Glomerular visceral epithelial cell (primary cell): ENCODE measurements at regions not wholly inside any gene's neighbourhood (a gene's known extent, or its start where the extent isn't known, plus 50 kb on each side); places are given as distances from the start of the nearest gene placed in this dataset.

Experiments used
- DNase-seq: peaks from one replicate; pipeline ENCODE4 v3.0.0-alpha.2; 2016; ENCODE audit errors: extremely low spot score

DNA sequence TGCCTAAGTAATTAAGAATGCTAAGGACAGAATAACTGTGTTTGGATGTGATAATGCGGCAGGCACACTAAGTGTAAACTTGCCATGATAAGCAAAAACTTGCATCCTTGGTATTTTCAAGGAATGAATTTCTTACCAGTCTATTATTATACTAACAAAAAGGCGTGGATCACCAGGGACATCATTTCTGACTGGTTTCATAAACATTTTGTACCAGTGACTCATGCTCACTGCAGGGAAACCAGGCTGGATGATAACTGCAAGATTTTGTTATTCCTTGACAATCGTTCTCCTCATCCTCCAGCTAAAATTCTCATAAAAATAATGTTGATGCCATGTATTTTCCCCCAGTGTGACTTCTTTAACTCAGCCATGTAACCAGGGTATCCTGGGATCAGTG lies 289.5 kb downstream of the CDCA7 start:
- peak; percentile 12 for DNase-seq

DNA sequence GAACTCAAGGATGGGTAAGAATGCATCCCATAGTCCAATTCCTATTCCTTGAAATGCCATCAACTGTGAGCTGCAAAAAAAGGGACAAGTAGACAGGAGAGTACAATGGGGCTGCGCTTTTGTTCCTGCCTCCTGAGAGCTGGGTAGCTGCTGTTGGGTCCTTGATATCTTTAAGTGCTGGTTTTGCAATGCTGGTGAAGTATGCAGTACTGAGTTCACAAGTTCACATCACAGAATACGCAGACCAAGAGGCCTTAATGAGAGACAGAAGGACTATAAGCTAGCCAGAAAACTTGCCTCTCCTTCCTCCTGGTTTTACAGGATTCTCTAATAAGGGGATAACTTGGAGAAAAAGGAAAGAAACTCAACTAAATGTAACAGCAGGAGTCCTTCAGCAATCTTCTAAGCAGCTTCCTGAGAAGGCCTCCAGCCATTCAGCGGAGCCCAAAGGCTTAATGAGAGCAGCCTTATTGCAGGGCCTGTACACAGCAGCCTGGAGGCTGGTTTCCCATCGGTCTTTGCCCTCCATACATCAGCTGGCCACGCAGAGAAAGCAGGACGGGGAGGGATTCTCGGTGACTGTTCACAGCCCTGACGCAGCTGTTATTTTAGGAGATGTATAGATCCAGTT lies 293.1 kb downstream of the CDCA7 start:
- no peak for DNase-seq

DNA sequence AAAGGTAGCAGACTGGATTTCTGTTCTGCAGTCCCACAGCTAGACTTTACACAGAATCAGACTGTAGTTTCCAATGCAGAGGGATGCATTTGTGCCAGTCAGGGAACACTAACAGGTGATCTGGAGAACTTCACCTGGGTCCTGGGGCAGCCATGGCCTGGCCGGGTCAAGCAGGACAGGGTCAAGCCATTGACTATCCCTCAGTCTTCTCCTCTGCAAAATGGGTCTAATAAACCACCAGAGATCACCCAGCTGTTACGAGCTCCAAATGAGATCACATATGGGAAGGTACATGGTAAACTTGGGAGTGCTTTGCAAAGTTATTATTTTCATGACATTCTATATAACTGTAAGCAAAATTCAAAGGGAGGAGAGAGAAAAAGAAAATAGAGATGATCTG lies 294.1 kb downstream of the CDCA7 start:
- DNase-seq: no peak

- DNase-seq: no peak
These were observed 295.0 kb downstream of the CDCA7 start for GRCh38 chr2:173649527-173650219.

- no peak for DNase-seq
These were observed 297.2 kb downstream of the CDCA7 start for GRCh38 chr2:173651891-173652290.

DNA sequence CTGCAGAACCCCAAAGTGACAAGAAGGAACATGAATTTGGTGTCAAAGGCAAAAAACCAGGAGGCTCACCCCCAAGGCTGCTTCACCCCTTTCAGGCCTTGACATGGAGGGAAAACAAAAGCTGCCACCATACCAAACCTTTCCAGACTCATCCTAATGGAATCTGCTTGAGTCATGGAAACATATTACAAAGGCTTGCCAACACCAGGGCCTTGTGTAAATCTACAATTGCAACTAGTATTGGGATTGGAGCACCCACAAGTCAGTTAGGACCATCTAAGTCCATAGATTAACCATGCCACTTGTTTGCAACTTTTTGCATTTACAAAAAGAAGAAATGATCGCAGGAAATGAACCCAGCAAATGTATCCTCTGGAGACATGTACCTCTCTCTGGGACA lies 297.6 kb downstream of the CDCA7 start:
- DNase-seq: peak; percentile 79

- DNase-seq: peak; percentile 91
These were observed 298.2 kb downstream of the CDCA7 start for GRCh38 chr2:173652767-173653431.

DNA sequence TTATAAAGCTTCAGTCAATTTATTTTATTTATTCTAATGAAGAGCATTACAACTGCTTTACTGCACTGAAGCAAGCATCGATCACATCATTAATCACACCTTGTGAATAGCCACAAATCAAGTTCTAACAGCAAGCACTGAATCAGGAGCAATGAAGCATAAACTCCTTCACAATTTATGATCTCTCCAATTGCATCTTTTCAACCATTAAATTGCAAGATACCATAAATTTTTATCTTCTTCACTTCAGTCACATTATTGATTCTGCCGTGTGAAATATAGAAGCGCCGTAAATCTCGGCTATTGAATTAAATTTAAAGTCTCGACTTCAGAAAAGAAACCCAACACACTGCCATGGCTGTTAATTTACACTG lies 298.7 kb downstream of the CDCA7 start:
- DNase-seq: no peak

- no peak for DNase-seq
These were observed 299.7 kb downstream of the CDCA7 start for GRCh38 chr2:173654161-173654895.

- DNase-seq: no peak
These were observed 300.2 kb downstream of the CDCA7 start for GRCh38 chr2:173654896-173655265.

GRCh38 chr2:173656086-173656485 lies 301.4 kb downstream of the CDCA7 start:
- no peak for DNase-seq

DNA sequence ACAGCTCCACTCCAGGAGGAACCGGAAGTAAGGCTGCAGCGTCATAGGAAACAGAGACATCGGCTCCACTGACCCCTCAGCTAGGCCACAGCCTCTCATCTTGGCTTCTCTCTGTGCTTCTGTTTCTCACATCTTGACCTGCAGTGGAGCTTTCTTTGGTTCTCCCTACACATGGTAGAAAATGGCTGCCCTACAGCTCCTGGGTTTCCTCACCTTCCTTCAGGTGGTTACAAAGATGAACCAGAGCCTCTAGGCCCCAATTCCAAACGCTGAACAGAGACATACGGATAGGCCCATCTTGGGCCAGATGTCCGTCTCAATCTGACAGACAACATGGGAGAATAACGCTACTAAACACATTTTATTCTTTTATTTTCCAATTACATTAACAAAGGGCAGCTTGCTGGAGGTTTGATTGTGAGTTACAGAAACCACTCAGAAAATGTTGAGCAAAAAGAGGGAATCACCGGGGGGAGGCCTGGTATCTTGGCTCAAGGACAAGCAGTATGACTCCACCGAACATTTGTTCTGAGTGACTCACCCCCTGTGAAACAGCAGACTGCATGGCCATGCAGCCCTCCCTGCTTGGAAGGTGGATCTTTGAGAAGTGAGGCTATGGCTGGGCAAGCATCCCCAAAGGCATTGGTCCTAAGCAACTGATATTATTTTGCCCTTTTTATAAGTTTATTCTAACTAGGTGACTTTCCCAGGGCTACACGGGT lies 303.5 kb downstream of the CDCA7 start:
- peak; percentile 84 for DNase-seq

- no peak for DNase-seq
These were observed 304.3 kb downstream of the CDCA7 start for GRCh38 chr2:173658946-173659371.

GRCh38 chr2:173659509-173659908 lies 304.8 kb downstream of the CDCA7 start:
- no peak for DNase-seq

GRCh38 chr2:173661586-173661985 lies 303.6 kb downstream of the SP3 start:
- DNase-seq: no peak

DNA sequence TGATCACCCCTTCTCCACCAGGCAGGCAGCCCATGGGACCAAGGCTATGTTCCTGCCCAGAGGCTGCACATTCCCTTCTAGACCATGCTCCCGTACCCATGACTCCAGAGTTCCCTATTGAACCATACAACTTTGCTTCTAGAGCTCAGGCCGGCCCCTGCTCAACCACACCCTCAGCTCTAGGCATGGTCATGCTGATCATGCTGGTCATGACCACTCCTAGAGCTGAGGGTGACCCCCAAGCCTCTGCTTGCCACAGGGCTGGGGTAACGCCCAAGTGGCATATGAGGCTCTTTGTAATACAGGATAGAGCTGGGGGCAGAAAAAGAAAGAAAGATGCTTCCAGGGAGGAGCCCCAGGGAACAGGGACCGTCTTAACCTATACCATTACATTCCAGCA lies 301.8 kb downstream of the SP3 start:
- no peak for DNase-seq

GRCh38 chr2:173663835-173664512 lies 301.2 kb downstream of the SP3 start:
- DNase-seq: no peak

DNA sequence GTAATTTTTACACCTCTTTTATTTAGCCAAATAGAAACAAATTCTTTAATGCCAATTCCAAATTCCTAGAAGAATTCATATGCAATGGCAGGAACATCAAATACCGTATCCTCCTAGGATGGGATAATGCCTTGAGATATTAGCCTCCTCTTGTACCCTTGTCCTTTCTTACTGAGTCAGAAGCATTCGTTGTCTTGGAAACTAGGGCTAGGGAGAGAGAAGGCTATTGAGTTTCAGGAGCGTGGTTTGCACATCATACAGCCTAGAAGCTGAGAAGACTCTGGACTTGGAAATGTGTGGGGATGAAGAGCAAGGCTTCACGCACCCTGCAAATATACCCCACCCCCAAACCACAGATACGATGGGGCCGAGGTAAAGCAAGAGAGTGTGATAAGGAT lies 300.7 kb downstream of the SP3 start:
- DNase-seq: no peak

DNA sequence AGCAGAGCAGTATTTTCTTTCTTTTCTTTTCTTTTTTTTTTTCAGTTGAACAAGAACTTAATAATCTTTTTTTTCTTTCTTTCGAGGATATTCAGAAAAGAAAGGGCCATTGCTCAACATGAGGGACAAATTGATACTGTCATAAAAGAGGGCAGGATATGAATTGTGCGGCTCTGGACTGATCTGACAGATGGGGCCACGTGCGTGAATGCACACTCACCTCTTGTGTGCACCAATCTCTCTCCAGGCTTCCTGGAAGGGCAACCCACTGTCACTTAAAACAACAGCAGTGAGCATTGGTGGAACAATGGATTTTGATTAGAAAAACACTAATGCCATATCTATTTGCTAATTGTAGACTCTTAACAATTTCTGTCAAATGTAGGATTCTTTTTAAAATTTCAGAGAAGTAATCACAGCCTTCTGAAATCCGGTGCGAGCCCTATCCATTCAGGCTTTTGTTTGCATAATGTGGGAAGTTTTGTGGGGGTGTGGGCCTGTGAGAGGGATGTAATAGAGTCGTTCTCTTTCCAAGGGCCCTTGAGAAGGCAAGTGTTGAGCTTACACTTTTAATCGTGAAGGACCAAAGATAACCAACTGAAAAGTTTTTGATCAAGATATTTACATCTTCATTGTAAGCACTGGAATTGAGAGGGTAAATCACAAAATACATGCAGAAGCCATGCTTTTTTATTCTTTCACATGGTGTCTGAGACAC lies 298.8 kb downstream of the SP3 start:
- DNase-seq: no peak

DNA sequence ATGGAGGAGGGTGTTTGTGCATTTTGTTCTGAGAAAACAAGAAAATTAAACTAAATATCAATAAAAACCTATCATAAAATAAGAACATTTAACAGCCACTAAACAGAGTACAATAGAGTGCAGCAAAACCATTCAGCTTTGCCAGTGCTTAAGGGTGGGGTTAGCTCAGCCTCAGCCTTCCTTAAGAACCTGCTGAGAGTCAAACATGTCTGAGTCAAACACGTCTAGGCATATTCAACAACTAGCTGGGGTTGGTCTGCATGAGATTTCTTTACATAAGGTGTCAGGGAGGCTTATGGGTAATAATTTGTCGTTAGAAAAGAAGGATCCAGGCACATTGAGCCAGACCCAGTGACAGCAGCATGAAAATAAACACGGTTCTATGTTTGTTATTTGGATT lies 298.2 kb downstream of the SP3 start:
- DNase-seq: no peak

DNA sequence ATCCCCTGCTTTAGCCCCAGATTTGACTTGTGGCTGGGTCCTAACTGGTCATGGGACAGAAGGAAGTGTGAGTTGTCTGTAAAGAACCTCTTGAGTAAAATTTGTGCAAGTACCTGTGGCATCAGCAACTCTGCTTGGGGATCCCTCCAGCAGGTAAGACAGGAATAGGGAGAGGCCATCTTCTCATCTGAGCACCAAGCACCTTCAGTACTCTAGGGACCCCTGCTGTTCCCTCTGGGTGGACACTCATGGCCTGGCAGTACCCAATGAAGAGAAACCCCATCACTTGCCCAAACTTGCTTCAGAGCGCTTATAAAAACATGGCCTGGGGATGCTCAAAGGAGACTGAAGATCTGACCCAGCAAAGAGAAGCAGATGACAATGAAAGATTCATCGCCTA lies 297.8 kb downstream of the SP3 start:
- peak; percentile 17 for DNase-seq
